ENCODE measurements at regions not wholly inside any gene's neighbourhood (a gene's known extent, or its start where the extent isn't known, plus 50 kb on each side); places are given as distances from the start of the nearest gene placed in this dataset.

DNA sequence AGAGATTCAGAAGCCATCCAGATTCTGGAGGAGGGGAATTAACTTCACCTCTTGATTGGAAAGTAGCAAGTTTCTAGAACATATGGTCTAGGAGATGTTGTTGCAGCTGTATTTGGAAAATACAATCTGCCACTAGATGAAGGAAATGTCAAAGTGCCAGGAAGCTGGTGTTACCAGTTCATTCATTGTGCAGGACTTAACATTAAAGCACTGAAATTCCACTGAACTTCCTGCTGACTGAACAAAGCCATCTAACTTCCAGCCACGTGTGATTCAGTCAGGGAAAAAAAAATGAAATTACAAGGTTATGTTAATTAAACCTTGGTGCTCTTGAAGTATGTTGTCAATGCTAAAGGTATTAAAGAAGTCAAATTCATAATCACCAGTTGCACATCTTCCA is 321.5 kb upstream of the SASH1 start:
- H3K9me2 ChIP-seq (ENCODE audit: insufficient read depth): no peaks in the 10 kb centered on the region
- no peaks in the 10 kb centered on the region for H3K9me3 ChIP-seq (ENCODE audit: control insufficient read depth in 1 of 2, insufficient read depth in 1 of 2, low read depth in 1 of 2, low read length in 2 of 2)
- RAD21 ChIA-PET (ENCODE audit: low non-redundant PET in 1 of 2, low total read pairs in 2 of 2, uncharacterized antibody in 2 of 2, unreplicated experiment in 2 of 2): no interaction called here
- no peak for DNase-seq (ENCODE audit: low read depth, low spot score)
- CTCF ChIA-PET: no interaction called here
- H3K9ac ChIP-seq (ENCODE audit: low read length): no peak overlapping the region
- TF ChIP-seq, protein P1, sequence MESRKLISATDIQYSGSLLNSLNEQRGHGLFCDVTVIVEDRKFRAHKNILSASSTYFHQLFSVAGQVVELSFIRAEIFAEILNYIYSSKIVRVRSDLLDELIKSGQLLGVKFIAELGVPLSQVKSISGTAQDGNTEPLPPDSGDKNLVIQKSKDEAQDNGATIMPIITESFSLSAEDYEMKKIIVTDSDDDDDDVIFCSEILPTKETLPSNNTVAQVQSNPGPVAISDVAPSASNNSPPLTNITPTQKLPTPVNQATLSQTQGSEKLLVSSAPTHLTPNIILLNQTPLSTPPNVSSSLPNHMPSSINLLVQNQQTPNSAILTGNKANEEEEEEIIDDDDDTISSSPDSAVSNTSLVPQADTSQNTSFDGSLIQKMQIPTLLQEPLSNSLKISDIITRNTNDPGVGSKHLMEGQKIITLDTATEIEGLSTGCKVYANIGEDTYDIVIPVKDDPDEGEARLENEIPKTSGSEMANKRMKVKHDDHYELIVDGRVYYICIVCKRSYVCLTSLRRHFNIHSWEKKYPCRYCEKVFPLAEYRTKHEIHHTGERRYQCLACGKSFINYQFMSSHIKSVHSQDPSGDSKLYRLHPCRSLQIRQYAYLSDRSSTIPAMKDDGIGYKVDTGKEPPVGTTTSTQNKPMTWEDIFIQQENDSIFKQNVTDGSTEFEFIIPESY (IDR thresholded peaks at IDR 0.05; ENCODE audit: extremely low read depth, insufficient replicate concordance, low read length): no peak
- TF ChIP-seq JUND (IDR thresholded peaks at IDR 0.05): no peak
- no peak for TF ChIP-seq SRF (IDR thresholded peaks at IDR 0.05; ENCODE audit: low read depth)
- TF ChIP-seq EZH2phosphoT487 (IDR thresholded peaks at IDR 0.05; ENCODE audit: borderline replicate concordance): no peak
- TF ChIP-seq CBX3 (IDR thresholded peaks at IDR 0.05; ENCODE audit: low read depth): no peak
- TF ChIP-seq, protein P2, sequence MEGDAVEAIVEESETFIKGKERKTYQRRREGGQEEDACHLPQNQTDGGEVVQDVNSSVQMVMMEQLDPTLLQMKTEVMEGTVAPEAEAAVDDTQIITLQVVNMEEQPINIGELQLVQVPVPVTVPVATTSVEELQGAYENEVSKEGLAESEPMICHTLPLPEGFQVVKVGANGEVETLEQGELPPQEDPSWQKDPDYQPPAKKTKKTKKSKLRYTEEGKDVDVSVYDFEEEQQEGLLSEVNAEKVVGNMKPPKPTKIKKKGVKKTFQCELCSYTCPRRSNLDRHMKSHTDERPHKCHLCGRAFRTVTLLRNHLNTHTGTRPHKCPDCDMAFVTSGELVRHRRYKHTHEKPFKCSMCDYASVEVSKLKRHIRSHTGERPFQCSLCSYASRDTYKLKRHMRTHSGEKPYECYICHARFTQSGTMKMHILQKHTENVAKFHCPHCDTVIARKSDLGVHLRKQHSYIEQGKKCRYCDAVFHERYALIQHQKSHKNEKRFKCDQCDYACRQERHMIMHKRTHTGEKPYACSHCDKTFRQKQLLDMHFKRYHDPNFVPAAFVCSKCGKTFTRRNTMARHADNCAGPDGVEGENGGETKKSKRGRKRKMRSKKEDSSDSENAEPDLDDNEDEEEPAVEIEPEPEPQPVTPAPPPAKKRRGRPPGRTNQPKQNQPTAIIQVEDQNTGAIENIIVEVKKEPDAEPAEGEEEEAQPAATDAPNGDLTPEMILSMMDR (IDR thresholded peaks at IDR 0.05 in 2 of 3, conservative IDR thresholded peaks at IDR 0.05 in 1 of 3; ENCODE audit: borderline replicate concordance in 1 of 3, insufficient read depth in 1 of 3, low read depth in 2 of 3, low read length in 2 of 3): no peak
- no peak for TF ChIP-seq POLR2AphosphoS5 (IDR thresholded peaks at IDR 0.05; ENCODE audit: low read depth, low read length)
- TF ChIP-seq ZFX (IDR thresholded peaks at IDR 0.05): no peak
- no peak for TF ChIP-seq FOSL1 (IDR thresholded peaks at IDR 0.05; ENCODE audit: low read depth)
- no peak for TF ChIP-seq SIN3A (IDR thresholded peaks at IDR 0.05; ENCODE audit: low read depth)
- H4K20me1 ChIP-seq (ENCODE audit: insufficient read depth): no peaks in the 10 kb centered on the region
- no peaks in the 10 kb centered on the region for H3K36me3 ChIP-seq (ENCODE audit: control insufficient read depth in 1 of 2, insufficient read depth in 2 of 2, low read length in 2 of 2)
- H3K27me3 ChIP-seq (ENCODE audit: insufficient read depth, low read length): no peaks in the 10 kb centered on the region
- no peak overlapping the region for H2AFZ ChIP-seq (ENCODE audit: low read depth, low read length, poor library complexity, severe bottlenecking)
- intact Hi-C loops (cut with micrococcal nuclease): no loop called here
- H3K4me1 ChIP-seq (ENCODE audit: control insufficient read depth in 1 of 2, insufficient read depth in 2 of 2, low read length in 2 of 2): no peaks in the 10 kb centered on the region
- H3K4me3 ChIP-seq (replicated peaks in 1 of 2; ENCODE audit: low read depth in 1 of 2, low read length in 2 of 2): no peak overlapping the region
- no peak overlapping the region for H3K4me2 ChIP-seq (ENCODE audit: low read length)
- H3K27ac ChIP-seq (ENCODE audit: low read depth, low read length): no peak overlapping the region
- H3K79me2 ChIP-seq (ENCODE audit: insufficient read depth, low read length): no peaks in the 10 kb centered on the region
- POLR2A ChIA-PET: no interaction called here
- no peak for ATAC-seq
- no TSS peak for BruUV-seq (replicated peaks)
